H1 (cell line): ENCODE measurements at regions not wholly inside any gene's neighbourhood (a gene's known extent, or its start where the extent isn't known, plus 50 kb on each side); places are given as distances from the start of the nearest gene placed in this dataset.

Experiments
- CTCF ChIA-PET: fragments of 300-600 bp; sonication (Branson Sonifier 250); formaldehyde crosslinking; loops from one replicate; lab custom pipeline; 2021; ENCODE audit not compliant: partially characterized antibody; lab: Charles Lee
- POLR2A ChIA-PET: fragments of 300-600 bp; sonication (Branson Sonifier 250); formaldehyde crosslinking; loops from one replicate; lab custom pipeline; 2021; ENCODE audit warnings: inconsistent platforms; ENCODE audit not compliant: partially characterized antibody; lab: Charles Lee
- DNase-seq, 2 experiments: peaks; one replicate each; pipeline versions ENCODE4 v3.0.0 to v3.0.0-alpha.2; 2010 to 2022; ENCODE audit warnings: low spot score in 2 of 2, low read depth in 1 of 2, mixed read lengths in 1 of 2
- FAIRE-seq: peaks from 2 replicates; lab custom pipeline; 2011; peaks lifted over from hg19 to GRCh38; lab: Jason Lieb, UNC
- H2AFZ ChIP-seq: 2 replicates; pipeline ENCODE4 v1.8.1; 2012; ENCODE audit warnings: low read length, inconsistent platforms
- H2AK5ac ChIP-seq: 2 replicates; pipeline ENCODE4 v1.6.1; 2013; ENCODE audit warnings: low read depth, low read length
- H2BK120ac ChIP-seq: replicated peaks from 2 replicates; pipeline ENCODE3; 2013; ENCODE audit warnings: low read depth, low read length, inconsistent platforms
- H2BK12ac ChIP-seq: 2 replicates; pipeline ENCODE4 v1.6.1; 2013; ENCODE audit warnings: low read depth, low read length
- H2BK15ac ChIP-seq: 2 replicates; pipeline ENCODE4 v1.6.1; 2013; ENCODE audit warnings: low read length
- H2BK20ac ChIP-seq: 2 replicates; pipeline ENCODE4 v1.6.1; 2013; ENCODE audit warnings: low read length
- H2BK5ac ChIP-seq: 2 replicates; pipeline ENCODE4 v1.6.1; 2013; ENCODE audit warnings: low read depth, low read length
- H3K14ac ChIP-seq: 2 replicates; pipeline ENCODE4 v1.6.1; 2013; ENCODE audit warnings: inconsistent platforms; ENCODE audit not compliant: insufficient read length
- H3K18ac ChIP-seq: 2 replicates; pipeline ENCODE4 v1.6.1; 2013; ENCODE audit warnings: low read length; ENCODE audit errors: extremely low read depth
- H3K23ac ChIP-seq: 2 replicates; pipeline ENCODE4 v1.6.1; 2013; ENCODE audit warnings: inconsistent platforms; ENCODE audit not compliant: insufficient read length
- H3K23me2 ChIP-seq: 2 replicates; pipeline ENCODE4 v1.6.1; 2013; ENCODE audit warnings: low read depth, low read length
- H3K27ac ChIP-seq: 2 replicates; pipeline ENCODE4 v1.6.1; 2011; ENCODE audit warnings: low read depth, low read length, inconsistent platforms
- H3K27me3 ChIP-seq, 4 experiments: replicated peaks in 1 of 4; 1 replicate in 1 of 4; 2 replicates in 3 of 4; pipeline versions ENCODE4 v1.6.1 to v1.8.1; 2011 to 2013; ENCODE audit warnings: low read length in 3 of 4, mild to moderate bottlenecking in 3 of 4, inconsistent platforms in 2 of 4, mixed read lengths in 2 of 4, moderate library complexity in 1 of 4; ENCODE audit not compliant: control insufficient read depth in 3 of 4, insufficient read depth in 3 of 4; ENCODE audit errors: extremely low read depth in 1 of 4
- H3K36me3 ChIP-seq, 4 experiments: 2 replicates each; pipeline versions ENCODE4 v1.6.1 to v1.8.1; 2011 to 2013; ENCODE audit warnings: mild to moderate bottlenecking in 4 of 4, low read length in 3 of 4, moderate library complexity in 2 of 4, control low read depth in 1 of 4, inconsistent platforms in 1 of 4; ENCODE audit not compliant: insufficient read depth in 4 of 4, control insufficient read depth in 2 of 4
- H3K4ac ChIP-seq: replicated peaks from 2 replicates; pipeline ENCODE3; 2013; ENCODE audit warnings: low read length, low read depth, mixed read lengths, inconsistent platforms; ENCODE audit not compliant: insufficient read length
- H3K4me1 ChIP-seq, 4 experiments: replicated peaks in 1 of 4; 1 replicate in 1 of 4; 2 replicates in 3 of 4; pipeline versions ENCODE4 v1.6.1 to v1.8.1; 2011 to 2013; ENCODE audit warnings: low read length in 3 of 4, inconsistent platforms in 2 of 4, mixed read lengths in 1 of 4; ENCODE audit not compliant: insufficient read depth in 4 of 4, control insufficient read depth in 3 of 4
- H3K4me2 ChIP-seq, 2 experiments: 2 replicates each; pipeline versions ENCODE4 v1.6.1 to v1.8.1; 2011 to 2013; ENCODE audit warnings: low read depth in 2 of 2, low read length in 2 of 2, control low read depth in 1 of 2, inconsistent platforms in 1 of 2, mild to moderate bottlenecking in 1 of 2; ENCODE audit not compliant: insufficient read depth in 1 of 2
- H3K4me3 ChIP-seq, 4 experiments: fragments of 200-600, 300-600 bp in 1 of 4; sonication (generic), shearing (Covaris generic), sonication (Bioruptor Twin) in 1 of 4; 2 replicates each; pipeline versions ENCODE4 v1.5.1 to v1.8.1; 2011 to 2016; ENCODE audit warnings: low read length in 4 of 4, low read depth in 3 of 4, control low read depth in 2 of 4, inconsistent platforms in 2 of 4, mild to moderate bottlenecking in 2 of 4, mixed read lengths in 1 of 4, moderate library complexity in 1 of 4; ENCODE audit not compliant: insufficient read depth in 2 of 4; ENCODE audit errors: extremely low read depth in 1 of 4
- H3K56ac ChIP-seq: replicated peaks from 2 replicates; pipeline ENCODE3; 2013; ENCODE audit warnings: low read depth, mild to moderate bottlenecking, mixed read lengths, low read length, inconsistent platforms; ENCODE audit not compliant: insufficient read length
- H3K79me1 ChIP-seq: 2 replicates; pipeline ENCODE4 v1.6.1; 2013; ENCODE audit warnings: low read depth, low read length, control low read depth
- H3K79me2 ChIP-seq, 2 experiments: 2 replicates each; pipeline versions ENCODE4 v1.6.1 to v1.8.1; 2012 to 2013; ENCODE audit warnings: low read length in 2 of 2, mild to moderate bottlenecking in 2 of 2, inconsistent platforms in 1 of 2; ENCODE audit not compliant: insufficient read depth in 2 of 2, control insufficient read depth in 1 of 2
- H3K9ac ChIP-seq, 4 experiments: replicated peaks in 1 of 4; 1 replicate in 1 of 4; 2 replicates in 3 of 4; pipeline versions ENCODE4 v1.6.1 to v1.8.1; 2011 to 2013; ENCODE audit warnings: low read depth in 3 of 4, low read length in 3 of 4, control low read depth in 2 of 4, mild to moderate bottlenecking in 2 of 4, moderate library complexity in 2 of 4, inconsistent platforms in 1 of 4; ENCODE audit errors: extremely low read depth in 1 of 4
- H3K9me3 ChIP-seq, 2 experiments: 2 replicates each; pipeline versions ENCODE4 v1.6.1 to v1.8.1; 2012 to 2013; ENCODE audit warnings: mild to moderate bottlenecking in 2 of 2, moderate library complexity in 2 of 2, control low read depth in 1 of 2, inconsistent platforms in 1 of 2, low read depth in 1 of 2, low read length in 1 of 2, mixed read lengths in 1 of 2; ENCODE audit not compliant: insufficient read depth in 2 of 2
- H4K20me1 ChIP-seq, 2 experiments: replicated peaks in 1 of 2; 2 replicates each; pipeline versions ENCODE3 to v1.8.1; 2011 to 2013; ENCODE audit warnings: inconsistent platforms in 2 of 2, low read length in 2 of 2, mild to moderate bottlenecking in 1 of 2; ENCODE audit not compliant: insufficient read depth in 2 of 2, control insufficient read depth in 1 of 2
- H4K5ac ChIP-seq: 2 replicates; pipeline ENCODE4 v1.6.1; 2013; ENCODE audit warnings: low read length, low read depth, mixed read lengths, inconsistent platforms; ENCODE audit not compliant: insufficient read length
- H4K8ac ChIP-seq: 2 replicates; pipeline ENCODE4 v1.8.0; 2013; ENCODE audit warnings: mild to moderate bottlenecking, moderate library complexity, low read length, inconsistent platforms; ENCODE audit not compliant: insufficient read depth; ENCODE audit errors: extremely low read depth
- H4K91ac ChIP-seq: replicated peaks from 2 replicates; pipeline ENCODE3; 2013; ENCODE audit warnings: low read length, mixed read lengths, inconsistent platforms; ENCODE audit not compliant: insufficient read length
- EZH2 ChIP-seq: fragments of 200-600 bp; sonication (generic); IDR thresholded peaks from 2 replicates; pipeline ENCODE4 v1.7.1; 2012; ENCODE audit warnings: low read depth, mild to moderate bottlenecking, moderate library complexity, low read length, inconsistent platforms; ENCODE audit not compliant: severe bottlenecking
- SIX5 ChIP-seq: IDR thresholded peaks from 2 replicates; pipeline ENCODE4 v1.6.1; 2011; ENCODE audit warnings: mild to moderate bottlenecking, low read depth, low read length
- WGBS, 2 experiments: shearing (Covaris generic) in 1 of 2; methylation state at CpG; one replicate each; pipeline versions ENCODE4 v1.1.6 to v1.1.7; 2013 to 2015; ENCODE audit warnings: low lambda C conversion rate in 2 of 2, mixed read lengths in 2 of 2, inconsistent platforms in 1 of 2, low coverage in 1 of 2, missing lambda C conversion rate in 1 of 2; ENCODE audit not compliant: insufficient replicate concordance in 2 of 2, insufficient coverage in 1 of 2, insufficient read length in 1 of 2; ENCODE audit errors: extremely low coverage in 1 of 2, missing lambda C conversion rate in 1 of 2; 5-methylcytosine and 5-hydroxymethylcytosine counted together

DNA sequence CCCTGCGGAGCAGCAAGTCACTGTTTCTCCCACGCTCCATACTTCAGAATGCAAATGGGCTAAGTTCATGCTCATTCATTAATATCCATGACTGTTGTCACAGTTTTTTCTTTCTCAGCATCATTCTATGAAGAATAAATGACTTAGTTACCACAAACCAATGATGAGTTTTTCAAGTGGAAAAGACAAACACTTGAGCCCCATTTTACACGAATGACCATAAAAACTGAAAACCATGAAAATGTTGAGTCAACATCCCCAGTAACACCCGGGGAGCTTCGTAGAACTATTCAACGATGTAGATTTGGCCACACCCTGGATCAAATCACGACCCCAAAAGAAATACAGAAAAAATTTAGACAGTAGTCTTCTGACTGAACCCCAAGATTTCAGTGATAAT lies 99.8 kb upstream of the GJB6 start:
- peaks cover 0 to 7% (median 0%) of the 10 kb centered on the region in 4 experiments; a peak in 3 of 7 replicates for H3K4me1 ChIP-seq
- no peak overlapping the region for H3K56ac ChIP-seq
- H2BK20ac ChIP-seq, result no peak overlapping the region
- H3K27ac ChIP-seq, result no peak overlapping the region
- H3K79me2 ChIP-seq, result no peaks in the 10 kb centered on the region
- no peak for TF ChIP-seq SIX5
- no peak for TF ChIP-seq EZH2
- no peak overlapping the region for H3K9ac ChIP-seq
- no peak overlapping the region for H2AK5ac ChIP-seq
- no peak overlapping the region for H3K18ac ChIP-seq
- DNase-seq, result no peak
- no peaks in the 10 kb centered on the region for H4K20me1 ChIP-seq
- H4K8ac ChIP-seq, result no peak overlapping the region
- no peak overlapping the region for H2BK12ac ChIP-seq
- H3K79me1 ChIP-seq, result no peaks in the 10 kb centered on the region
- ChIA-PET CTCF (interaction anchor here (0.9 to 1.7 kb wide), 8 partner anchors 12 to 164 kb away, joined by 3 to 6 read pairs (median 4); no protein-coding TSS in a partner anchor), POLR2A (no interaction called here)
- H3K23me2 ChIP-seq, result no peaks in the 10 kb centered on the region
- no peaks in the 10 kb centered on the region for H3K36me3 ChIP-seq
- H2BK120ac ChIP-seq, result no peak overlapping the region
- no peaks in the 10 kb centered on the region; a peak in 1 of 7 replicates for H3K27me3 ChIP-seq
- H2BK15ac ChIP-seq, result no peak overlapping the region
- H3K4ac ChIP-seq, result no peak overlapping the region
- 85% methylated on average over 7 of the region's 7 CpGs; no CpG with 5 or more reads in 1 of the 2 experiments for WGBS, 2 experiments
- no peak overlapping the region for H2AFZ ChIP-seq
- H3K4me2 ChIP-seq, result no peak overlapping the region
- no peak overlapping the region for H3K4me3 ChIP-seq
- H3K14ac ChIP-seq, result no peak overlapping the region
- no peaks in the 10 kb centered on the region for H3K9me3 ChIP-seq
- FAIRE-seq, result no peak
- no peak overlapping the region for H4K5ac ChIP-seq
- H2BK5ac ChIP-seq, result no peak overlapping the region
- H3K23ac ChIP-seq, result no peak overlapping the region
- no peak overlapping the region for H4K91ac ChIP-seq
